ENCODE measurements at regions not wholly inside any gene's neighbourhood (a gene's known extent, or its start where the extent isn't known, plus 50 kb on each side); places are given as distances from the start of the nearest gene placed in this dataset.

DNA sequence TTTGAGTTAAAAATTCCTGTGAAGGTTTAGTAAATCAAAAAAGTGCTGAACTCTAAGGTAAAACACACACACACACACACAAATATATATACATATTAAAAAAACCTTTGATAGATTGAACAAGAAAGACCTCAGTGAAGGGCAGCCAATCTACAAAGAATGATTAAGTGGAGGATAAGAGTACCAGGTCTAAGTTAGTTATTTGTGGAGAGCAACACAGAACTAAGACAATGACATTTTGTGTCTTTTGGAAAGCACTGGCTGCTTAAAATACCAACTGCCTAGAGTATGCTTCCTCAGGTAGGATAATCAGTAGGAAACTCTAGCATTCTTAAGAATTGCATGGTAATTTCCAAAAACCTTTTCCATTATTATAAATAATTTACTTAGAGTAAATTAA, 481.4 kb upstream of the SYT4 start:
- DNase-seq (ENCODE audit: low spot score) (no peak), ATAC-seq (ENCODE audit: low FRiP score) (no peak)
- no peak for TF ChIP-seq CTCF (IDR thresholded peaks at IDR 0.05)

DNA sequence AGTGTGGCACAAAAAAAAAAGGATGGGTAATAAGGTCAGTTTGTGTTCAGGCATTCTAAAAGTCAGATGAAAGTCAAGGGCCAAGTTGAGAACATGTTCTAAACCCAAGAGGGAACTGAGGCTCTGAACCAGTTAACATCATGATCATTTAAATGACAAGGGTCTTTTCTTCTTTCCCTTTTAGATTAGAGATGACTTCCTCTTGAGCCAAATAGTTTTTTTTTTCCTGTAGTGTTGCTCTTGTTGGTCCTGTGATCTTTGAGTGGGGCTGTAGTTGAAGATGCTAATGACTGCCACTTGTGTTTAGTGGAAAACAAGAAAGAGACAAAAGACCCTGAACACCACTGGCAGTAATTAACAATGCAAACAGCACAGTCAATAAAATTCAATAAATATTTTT, 482.7 kb upstream of the SYT4 start:
- ATAC-seq (ENCODE audit: low FRiP score) = no peak
- TF ChIP-seq CTCF (IDR thresholded peaks at IDR 0.05) = no peak
- DNase-seq (ENCODE audit: low spot score) = no peak

GRCh38 chr18:43772907-43773306, 495.6 kb upstream of the SYT4 start:
- ATAC-seq (ENCODE audit: low FRiP score) (no peak), DNase-seq (ENCODE audit: low spot score) (no peak)
- no peak for TF ChIP-seq CTCF (IDR thresholded peaks at IDR 0.05)

DNA sequence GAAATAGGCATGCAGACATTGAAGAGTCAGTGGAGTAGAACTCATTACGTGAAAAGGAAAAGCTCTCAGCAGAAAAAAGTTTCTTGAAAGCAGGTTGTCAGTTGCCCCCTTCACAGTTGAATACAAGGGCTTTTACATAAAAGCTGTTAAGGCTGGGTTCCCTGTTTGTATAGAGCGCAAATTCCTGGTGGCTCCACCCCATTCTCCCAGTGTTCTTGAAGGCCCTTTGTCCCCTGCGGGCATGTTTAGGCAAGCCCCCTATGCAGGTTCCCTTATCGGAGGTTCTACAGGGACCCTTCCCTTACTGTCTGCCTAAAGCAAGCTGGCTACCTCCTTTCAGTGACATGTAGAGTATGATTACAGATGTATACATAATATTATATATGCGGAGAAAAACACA, 497.2 kb upstream of the SYT4 start:
- no peak for TF ChIP-seq CTCF (IDR thresholded peaks at IDR 0.05)
- ATAC-seq (ENCODE audit: low FRiP score) (no peak), DNase-seq (ENCODE audit: low spot score) (no peak)

DNA sequence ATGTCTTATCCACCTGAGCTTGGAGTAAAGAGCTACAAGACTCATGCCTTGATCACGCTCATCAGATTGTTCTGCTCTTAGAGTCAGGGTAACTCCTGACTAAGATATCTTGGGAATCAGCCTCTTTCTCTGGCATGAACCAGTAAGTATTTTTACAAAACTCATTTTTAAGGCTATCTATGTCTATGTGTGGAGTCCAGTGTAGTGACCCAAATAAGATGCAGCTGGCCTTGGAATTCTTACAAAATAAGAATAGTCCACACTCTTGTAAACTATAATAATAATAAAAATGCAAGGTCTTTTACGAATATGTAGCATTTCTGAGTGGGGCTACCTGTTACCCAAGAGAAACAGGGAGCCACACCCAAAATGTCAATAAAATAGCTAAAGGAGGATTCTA, 498.3 kb upstream of the SYT4 start:
- DNase-seq (ENCODE audit: low spot score) (no peak), ATAC-seq (ENCODE audit: low FRiP score) (no peak)
- TF ChIP-seq CTCF (IDR thresholded peaks at IDR 0.05) = no peak

GRCh38 chr18:43776997-43777396, 499.7 kb upstream of the SYT4 start:
- ATAC-seq (ENCODE audit: low FRiP score) = no peak
- DNase-seq (ENCODE audit: low spot score) = no peak
- TF ChIP-seq CTCF (IDR thresholded peaks at IDR 0.05) = no peak

GRCh38 chr18:43777636-43778304, 500.5 kb upstream of the SYT4 start:
- no peak for TF ChIP-seq CTCF (IDR thresholded peaks at IDR 0.05)
- ATAC-seq (ENCODE audit: low FRiP score) (no peak), DNase-seq (ENCODE audit: low spot score) (no peak)

All from omental fat pad (tissue), 3 donors.